IMR-90 (cell line): ENCODE measurements at regions not wholly inside any gene's neighbourhood (a gene's known extent, or its start where the extent isn't known, plus 50 kb on each side); places are given as distances from the start of the nearest gene placed in this dataset.

Source experiments
- ATAC-seq: fragments of 200-7000 bp; cut with Tn5 transposase; 2 replicates; pipeline ENCODE4 v1.9.1; 2020; ENCODE audit warnings: low read depth, mild to moderate bottlenecking, moderate library complexity
- BruUV-seq: library from RNA; stranded (reverse); fragments of 400-500 nt; replicated peaks from 2 replicates; lab custom pipeline; 2021; lab: Mats Ljungman, UMichigan
- CTCF ChIA-PET: fragments of 300-600 bp; formaldehyde crosslinking; extraction: SDS; loops from one replicate; lab custom pipeline; 2021; ENCODE audit warnings: antibody characterized with exemption; lab: Yijun Ruan, JAX
- POLR2A ChIA-PET: fragments of 300-600 bp; sonication (Branson Sonifier 250); formaldehyde crosslinking; loops from one replicate; lab custom pipeline; 2022; ENCODE audit warnings: antibody characterized with exemption; ENCODE audit not compliant: unreplicated experiment; lab: Charles Lee
- DNase-seq: peaks from one replicate; pipeline ENCODE4 v3.0.0; 2013
- H2AFZ ChIP-seq: replicated peaks from 2 replicates; pipeline ENCODE3; 2013; ENCODE audit warnings: low read length, mild to moderate bottlenecking; ENCODE audit not compliant: poor library complexity
- H2AK5ac ChIP-seq: 2 replicates; pipeline ENCODE4 v1.6.1; 2013; ENCODE audit warnings: low read depth, low read length, inconsistent platforms
- H2AK9ac ChIP-seq: replicated peaks from 2 replicates; pipeline ENCODE3; 2013; ENCODE audit warnings: mild to moderate bottlenecking, low read depth, low read length, moderate library complexity; ENCODE audit not compliant: poor library complexity
- H2BK120ac ChIP-seq: 2 replicates; pipeline ENCODE4 v1.6.1; 2013; ENCODE audit warnings: low read depth, low read length, inconsistent platforms
- H2BK15ac ChIP-seq: 3 replicates; pipeline ENCODE4 v1.6.1; 2013; ENCODE audit warnings: low read depth, low read length, inconsistent platforms
- H2BK20ac ChIP-seq: 2 replicates; pipeline ENCODE4 v1.6.1; 2013; ENCODE audit warnings: low read depth, mild to moderate bottlenecking, inconsistent platforms, low read length, moderate library complexity
- H2BK5ac ChIP-seq: 2 replicates; pipeline ENCODE4 v1.6.1; 2013; ENCODE audit warnings: mild to moderate bottlenecking, low read depth, low read length, inconsistent platforms; ENCODE audit not compliant: poor library complexity, severe bottlenecking
- H3K14ac ChIP-seq: replicated peaks from 2 replicates; pipeline ENCODE4 v1.6.1; 2013; ENCODE audit warnings: low read depth, low read length, inconsistent platforms
- H3K18ac ChIP-seq: 2 replicates; pipeline ENCODE4 v1.6.1; 2013; ENCODE audit warnings: low read depth, low read length, control low read depth
- H3K23ac ChIP-seq: 2 replicates; pipeline ENCODE4 v1.6.1; 2013; ENCODE audit warnings: low read depth, low read length, inconsistent platforms
- H3K27ac ChIP-seq: 2 replicates; pipeline ENCODE4 v1.5.1; 2013; ENCODE audit warnings: mild to moderate bottlenecking, control low read depth, low read length; ENCODE audit not compliant: insufficient read depth
- H3K27me3 ChIP-seq: 2 replicates; pipeline ENCODE4 v1.6.1; 2013; ENCODE audit warnings: low read length; ENCODE audit not compliant: control insufficient read depth, insufficient read depth
- H3K36me3 ChIP-seq: 2 replicates; pipeline ENCODE4 v1.6.1; 2013; ENCODE audit warnings: low read length, mixed read lengths; ENCODE audit not compliant: control insufficient read depth, insufficient read depth
- H3K4ac ChIP-seq: 2 replicates; pipeline ENCODE4 v1.6.1; 2013; ENCODE audit warnings: low read depth, low read length, inconsistent platforms
- H3K4me1 ChIP-seq: 2 replicates; pipeline ENCODE4 v1.6.1; 2013; ENCODE audit warnings: low read length, mixed read lengths; ENCODE audit not compliant: control insufficient read depth, insufficient read depth
- H3K4me2 ChIP-seq: 2 replicates; pipeline ENCODE4 v1.6.1; 2013; ENCODE audit warnings: low read depth, mild to moderate bottlenecking, control low read depth, low read length, moderate library complexity
- H3K4me3 ChIP-seq: 2 replicates; pipeline ENCODE4 v1.5.1; 2013; ENCODE audit warnings: low read depth, mild to moderate bottlenecking, control low read depth, low read length, moderate library complexity; ENCODE audit not compliant: insufficient read depth
- H3K56ac ChIP-seq: 2 replicates; pipeline ENCODE4 v1.6.1; 2013; ENCODE audit warnings: low read length, inconsistent platforms; ENCODE audit not compliant: insufficient read depth; ENCODE audit errors: extremely low read depth
- H3K79me1 ChIP-seq, 2 experiments: 2 replicates each; pipeline ENCODE4 v1.6.1; 2013; ENCODE audit warnings: low read length in 2 of 2, inconsistent platforms in 1 of 2, low read depth in 1 of 2
- H3K9ac ChIP-seq: 2 replicates; pipeline ENCODE4 v1.6.1; 2013; ENCODE audit warnings: low read depth, low read length, control low read depth
- H3K9me1 ChIP-seq: 2 replicates; pipeline ENCODE4 v1.6.1; 2013; ENCODE audit warnings: low read length, inconsistent platforms; ENCODE audit not compliant: insufficient read depth
- H3K9me3 ChIP-seq: 2 replicates; pipeline ENCODE4 v1.6.1; 2013; ENCODE audit warnings: low read length; ENCODE audit not compliant: control insufficient read depth, insufficient read depth
- H4K20me1 ChIP-seq: 2 replicates; pipeline ENCODE4 v1.6.1; 2013; ENCODE audit warnings: low read length, inconsistent platforms; ENCODE audit not compliant: insufficient read depth
- H4K5ac ChIP-seq: 2 replicates; pipeline ENCODE4 v1.6.1; 2013; ENCODE audit warnings: mild to moderate bottlenecking, low read depth, low read length, control low read depth
- H4K8ac ChIP-seq, 2 experiments: 2 replicates each; pipeline ENCODE4 v1.6.1; 2013; ENCODE audit warnings: low read depth in 2 of 2, low read length in 2 of 2, control low read depth in 1 of 2, inconsistent platforms in 1 of 2
- H4K91ac ChIP-seq: 2 replicates; pipeline ENCODE4 v1.6.1; 2013; ENCODE audit warnings: low read depth, low read length, inconsistent platforms; ENCODE audit not compliant: insufficient read depth
- CEBPB ChIP-seq: IDR thresholded peaks from 2 replicates; pipeline ENCODE4 v1.6.1; 2012; ENCODE audit warnings: low read depth, low read length, improper control_type of control experiment
- MAZ ChIP-seq: IDR thresholded peaks from 2 replicates; pipeline ENCODE4 v1.6.1; 2012; ENCODE audit warnings: low read depth, mild to moderate bottlenecking, low read length, improper control_type of control experiment, moderate library complexity, borderline replicate concordance
- WGBS, 2 experiments: methylation state at CpG; one replicate each; pipeline versions ENCODE4 v1.1.5 to v1.1.7; 2013; ENCODE audit warnings: missing lambda C conversion rate in 2 of 2; ENCODE audit not compliant: insufficient read length in 1 of 2; ENCODE audit errors: extremely low coverage in 2 of 2; 5-methylcytosine and 5-hydroxymethylcytosine counted together
- dilution Hi-C: fragments of 300-500 bp; cut with HindIII; formaldehyde crosslinking; loops from one replicate; pipeline ENCODE4 v1.14.3; 2018; ENCODE audit warnings: low sequenced_read_pairs; ENCODE audit not compliant: unreplicated experiment
- in situ Hi-C: fragments of 300-500 bp; cut with MboI; formaldehyde crosslinking; loops from 3 replicates; pipeline ENCODE4 v1.14.3; 2019; ENCODE audit warnings: low sequenced_read_pairs, inconsistent platforms, mixed read lengths
- intact Hi-C: fragments of 100-400 bp; cut with micrococcal nuclease; formaldehyde crosslinking; loops from 2 replicates; pipeline ENCODE4 v1.10.0; 2022

GRCh38 chrX:116806288-116806802 lies 343.6 kb upstream of the CT83 start:
- H4K20me1 ChIP-seq: no peaks in the 10 kb centered on the region
- intact Hi-C loops: no loop called here
- no peak overlapping the region for H4K91ac ChIP-seq
- dilution Hi-C loops: no loop called here
- no peaks in the 10 kb centered on the region for H3K4me1 ChIP-seq
- H3K18ac ChIP-seq: no peak overlapping the region
- no peaks in the 10 kb centered on the region for H3K79me1 ChIP-seq
- H2AK9ac ChIP-seq: no peak overlapping the region
- in situ Hi-C loops: no loop called here
- no peak overlapping the region for H3K56ac ChIP-seq
- H2AFZ ChIP-seq: no peak overlapping the region
- ATAC-seq: no peak
- ChIA-PET POLR2A (no interaction called here), CTCF (no interaction called here)
- H3K27ac ChIP-seq: no peak overlapping the region
- no peak overlapping the region for H2BK5ac ChIP-seq
- H4K5ac ChIP-seq: no peak overlapping the region
- H2BK20ac ChIP-seq: no peak overlapping the region
- H2AK5ac ChIP-seq: no peak overlapping the region
- no peak overlapping the region for H3K9ac ChIP-seq
- no peak overlapping the region for H3K4ac ChIP-seq
- no TSS peak for BruUV-seq
- 0 out of 2 replicates have a peak, but pooled peaks cover 2% of the 10 kb centered on the region for H3K9me3 ChIP-seq
- no peak overlapping the region for H2BK15ac ChIP-seq
- H3K27me3 ChIP-seq: no peaks in the 10 kb centered on the region
- no peak overlapping the region for H3K23ac ChIP-seq
- H4K8ac ChIP-seq: no peak overlapping the region
- DNase-seq: no peak
- H2BK120ac ChIP-seq: no peak overlapping the region
- H3K4me3 ChIP-seq: no peak overlapping the region
- H3K36me3 ChIP-seq: no peaks in the 10 kb centered on the region
- no peaks in the 10 kb centered on the region for H3K9me1 ChIP-seq
- no peak overlapping the region for H3K4me2 ChIP-seq
- H3K14ac ChIP-seq: no peak overlapping the region
- no CpG with 5 or more reads among the region's 1 CpG for WGBS, 2 experiments
- no peak for TF ChIP-seq MAZ
- TF ChIP-seq CEBPB: no peak
